ENCODE measurements at regions not wholly inside any gene's neighbourhood (a gene's known extent, or its start where the extent isn't known, plus 50 kb on each side); places are given as distances from the start of the nearest gene placed in this dataset.
"Not testable (repeated sequence)": the region's sequence is repeated elsewhere in the genome, so short reads cannot be mapped to it uniquely, and the experiment has no call there.

DNA sequence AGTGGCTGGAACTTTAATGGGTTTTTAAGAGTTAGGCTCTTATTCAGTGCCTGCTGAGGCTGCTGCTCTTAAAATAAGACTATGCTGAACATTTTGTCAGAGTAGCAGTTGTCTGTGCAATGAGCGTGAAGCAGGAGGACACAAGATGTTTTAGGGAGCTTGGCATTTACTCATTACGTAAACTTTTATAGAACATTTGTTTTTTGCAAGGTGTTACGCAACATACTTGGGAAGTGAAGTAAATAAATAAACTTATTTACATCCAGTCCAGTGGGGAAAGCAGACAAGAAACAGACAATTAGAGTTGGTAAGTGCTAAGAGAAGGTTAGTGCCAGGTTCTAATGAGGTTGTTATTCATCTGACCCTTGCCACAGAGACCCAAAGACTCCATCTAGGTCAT lies 226.0 kb downstream of the HINT1 start:
- no peak for DNase-seq

DNA sequence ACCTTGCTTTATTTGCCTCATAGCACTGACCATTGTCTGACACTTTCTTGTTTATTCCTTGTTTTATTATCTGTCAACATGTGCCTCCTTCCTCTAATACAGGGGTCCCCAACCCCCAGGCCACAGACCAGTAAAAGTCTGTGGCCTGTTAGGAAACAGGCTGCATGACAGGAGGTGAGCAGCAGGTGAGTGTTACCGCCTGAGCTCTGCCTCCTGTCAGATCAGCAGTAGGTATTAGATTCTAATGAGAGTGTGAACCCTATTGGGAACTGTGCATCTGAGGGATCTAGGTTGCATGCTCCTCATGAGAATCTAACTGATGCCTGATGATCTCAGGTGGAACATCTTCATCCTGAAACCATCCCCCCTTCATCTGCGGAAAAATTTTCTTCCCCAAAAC lies 228.0 kb downstream of the HINT1 start:
- DNase-seq = no peak

DNA sequence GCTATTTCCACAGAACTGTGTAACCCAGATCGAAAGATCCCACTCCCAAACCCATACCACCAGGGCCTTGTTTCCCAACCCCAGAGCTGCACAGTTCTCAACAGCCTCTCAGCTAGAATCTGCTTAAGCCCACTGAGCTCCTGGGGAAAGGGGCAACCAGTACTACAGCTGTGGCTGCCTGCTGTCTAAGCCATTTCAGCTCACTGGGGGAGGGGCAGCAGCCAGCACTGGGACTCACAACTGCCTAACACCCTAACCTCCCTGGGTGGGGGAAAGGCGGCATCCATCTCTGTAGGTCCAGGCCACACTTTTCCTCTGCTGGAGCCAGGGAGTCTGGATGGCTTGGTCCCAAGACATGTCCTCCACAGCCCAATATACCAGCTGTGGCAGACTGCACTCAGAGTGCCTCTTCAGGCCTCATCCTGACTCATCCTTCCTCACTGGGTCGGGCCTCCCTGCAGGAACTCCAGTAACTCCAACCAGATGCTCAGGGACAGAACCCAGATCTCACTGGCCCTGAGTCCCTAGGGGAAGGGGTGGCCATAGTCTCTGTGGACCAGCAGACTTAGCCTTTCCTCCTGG lies 241.4 kb downstream of the HINT1 start:
- DNase-seq = no peak

DNA sequence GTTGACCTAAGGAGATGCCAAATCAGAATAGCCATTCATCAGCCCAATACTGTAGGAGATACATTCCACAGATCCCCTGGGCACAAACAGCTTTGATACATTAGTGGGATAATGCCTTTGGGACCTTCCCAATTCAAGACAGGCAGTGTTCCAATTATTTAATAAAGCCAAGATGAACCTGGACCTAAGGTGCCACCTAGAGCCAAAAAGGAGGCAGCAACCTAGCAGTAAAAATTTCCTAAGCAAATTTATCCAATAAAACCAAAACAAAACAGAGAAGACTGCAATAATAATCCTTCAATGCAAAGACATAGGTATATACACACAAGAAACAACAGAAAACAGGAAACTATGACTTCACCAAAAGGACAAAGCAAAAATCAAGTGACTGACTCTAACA lies 253.0 kb downstream of the HINT1 start:
- peak; percentile 5 for DNase-seq

DNA sequence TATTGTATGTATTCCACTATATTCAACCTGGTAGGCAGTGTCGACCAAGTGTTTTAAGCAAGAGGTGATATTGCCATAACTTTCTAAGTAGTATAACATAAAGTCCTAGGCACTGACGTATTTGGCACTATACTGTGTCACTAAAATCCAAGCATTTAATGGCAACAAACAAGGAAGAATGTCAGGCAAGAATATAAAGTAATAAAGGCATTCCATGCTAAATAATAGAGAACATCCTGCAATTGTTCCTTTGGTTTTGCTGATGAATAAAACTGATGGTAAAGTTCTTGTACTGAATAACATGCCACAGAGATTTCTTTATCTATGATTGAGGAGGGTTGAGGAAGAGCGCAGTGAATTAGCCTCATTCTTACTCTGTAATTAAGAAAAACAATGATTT lies 256.9 kb downstream of the HINT1 start:
- DNase-seq = no peak

DNA sequence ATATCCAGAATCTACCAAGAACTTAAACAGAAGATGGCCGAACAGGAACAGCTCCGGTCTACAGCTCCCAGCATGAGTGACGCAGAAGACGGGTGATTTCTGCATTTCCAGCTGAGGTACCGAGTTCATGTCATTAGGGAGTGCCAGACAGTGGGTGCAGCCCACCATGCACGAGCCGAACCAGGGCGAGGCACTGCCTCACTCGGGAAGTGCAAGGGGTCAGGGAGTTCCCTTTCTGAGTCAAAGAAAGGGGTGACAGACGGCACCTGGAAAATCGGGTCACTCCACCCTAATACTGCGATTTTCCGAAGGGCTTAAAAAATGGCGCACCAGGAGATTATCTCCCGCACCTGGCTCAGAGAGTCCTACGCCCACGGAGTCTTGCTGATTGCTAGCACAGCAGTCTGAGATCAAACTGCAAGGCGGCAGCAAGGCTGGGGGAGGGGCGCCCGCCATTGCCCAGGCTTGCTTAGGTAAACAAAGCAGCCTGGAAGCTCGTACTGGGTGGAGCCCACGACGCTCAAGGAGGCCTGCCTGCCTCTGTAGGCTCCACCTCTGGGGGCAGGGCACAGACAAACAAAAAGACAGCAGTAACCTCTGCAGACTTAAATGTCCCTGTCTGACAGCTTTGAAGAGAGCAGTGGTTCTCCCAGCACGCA lies 267.4 kb downstream of the HINT1 start:
- DNase-seq = peak; percentile 84

DNA sequence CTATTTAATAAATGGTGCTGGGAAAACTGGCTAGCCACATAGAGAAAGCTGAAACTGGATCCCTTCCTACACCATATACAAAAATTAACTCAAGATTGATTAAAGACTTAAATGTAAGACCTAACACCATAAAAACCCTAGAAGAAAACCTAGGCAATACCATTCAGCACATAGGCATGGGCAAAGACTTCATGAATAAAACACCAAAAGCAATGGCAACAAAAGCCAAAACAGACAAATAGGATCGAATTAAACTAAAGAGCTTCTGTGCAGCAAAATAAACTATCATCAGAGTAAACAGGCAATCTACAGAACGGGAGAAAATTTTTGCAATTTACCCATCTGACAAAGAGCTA lies 267.9 kb downstream of the HINT1 start:
- not testable (repeated sequence) for DNase-seq

DNA sequence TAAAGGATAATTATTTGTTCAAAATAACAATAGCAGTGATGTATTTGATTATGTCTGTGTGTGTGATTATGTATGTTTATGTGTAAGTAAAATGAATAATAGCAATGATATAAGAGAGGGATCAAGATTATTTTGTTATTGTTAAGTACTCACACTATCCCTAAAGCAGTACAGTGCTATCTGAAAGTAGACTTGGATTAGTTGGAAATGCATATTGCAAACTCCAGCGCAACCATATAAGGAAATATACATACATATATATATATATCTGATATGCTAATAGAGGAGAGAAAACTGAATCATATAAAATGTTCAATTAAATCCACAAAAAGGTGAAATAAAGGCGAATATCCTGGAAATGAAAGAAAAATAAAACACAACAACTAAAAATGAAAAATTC lies 268.4 kb downstream of the HINT1 start:
- DNase-seq = no peak

DNA sequence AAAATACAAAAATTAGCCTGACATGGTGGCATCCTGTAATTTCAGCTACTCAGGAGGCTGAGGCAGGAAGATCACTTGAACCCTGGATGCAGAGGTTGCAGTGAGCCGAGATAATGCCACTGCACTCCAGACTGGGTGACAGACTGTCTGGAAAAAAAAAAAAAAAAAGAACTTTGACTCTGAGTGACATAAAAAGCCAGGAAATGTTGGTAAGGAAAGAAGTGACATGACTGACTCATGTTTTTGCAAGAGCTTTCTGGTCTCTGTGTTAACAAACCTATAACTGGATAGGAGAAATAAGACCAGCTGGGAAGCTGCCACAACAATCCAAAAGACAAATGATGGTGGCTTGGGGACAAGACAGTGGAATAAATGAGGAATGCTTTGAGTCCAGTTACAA lies 272.1 kb downstream of the HINT1 start:
- no peak for DNase-seq

DNA sequence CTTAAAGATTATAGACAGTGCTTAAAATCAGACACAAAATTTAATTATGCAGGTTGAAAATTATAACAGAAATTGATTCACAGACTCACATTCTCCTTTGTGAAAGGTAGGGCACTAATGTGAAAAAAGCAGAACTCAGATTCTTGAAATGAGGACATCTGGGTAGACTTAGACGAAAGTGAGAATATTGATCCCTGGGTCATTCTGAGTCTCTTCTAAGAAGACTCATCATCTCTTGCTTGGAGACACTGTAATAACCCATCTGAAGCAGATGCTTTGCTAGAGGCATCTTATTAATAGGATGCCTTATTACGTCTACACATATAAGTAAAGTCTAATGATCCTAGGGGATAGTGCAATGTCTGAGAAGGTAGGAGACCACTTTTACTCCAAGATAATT lies 274.4 kb downstream of the HINT1 start:
- DNase-seq = no peak

DNA sequence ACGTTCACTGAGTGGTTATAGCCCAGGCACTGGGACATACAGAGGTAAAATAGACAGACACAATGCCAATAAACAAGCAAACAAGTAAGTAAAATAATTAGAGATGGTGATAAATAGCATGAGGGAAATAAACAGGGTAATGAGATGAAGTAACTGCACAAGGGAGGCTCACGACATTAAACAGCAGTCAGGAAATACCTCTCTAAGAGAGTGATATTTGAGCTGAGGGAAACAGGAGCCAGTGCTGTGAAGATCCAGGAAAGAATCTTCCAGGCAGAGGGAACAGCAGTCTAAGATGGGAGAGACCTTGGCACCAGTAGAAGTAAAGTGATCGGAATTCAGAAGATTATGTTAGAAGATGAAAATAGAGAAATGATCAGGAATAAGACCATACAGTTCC lies 279.4 kb downstream of the HINT1 start:
- DNase-seq = no peak

DNA sequence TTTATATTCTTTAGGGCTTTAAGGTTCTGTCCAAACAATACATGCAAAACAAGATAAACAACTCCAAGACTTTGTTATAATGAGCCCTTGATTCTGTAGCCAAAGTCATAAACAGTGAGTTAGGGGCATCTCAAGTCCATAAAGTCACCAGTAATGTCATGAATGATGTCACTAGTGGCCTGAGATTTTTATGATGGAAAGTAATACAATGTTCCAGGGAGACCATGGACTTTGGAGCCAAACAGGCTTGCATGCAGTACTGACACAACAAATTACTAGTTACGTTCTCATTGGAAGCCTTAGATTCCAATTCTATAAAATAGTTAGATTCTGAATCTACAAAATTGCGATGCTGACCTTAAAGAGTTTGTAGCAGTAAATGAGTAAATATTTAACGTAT lies 280.0 kb downstream of the HINT1 start:
- DNase-seq = no peak

DNA sequence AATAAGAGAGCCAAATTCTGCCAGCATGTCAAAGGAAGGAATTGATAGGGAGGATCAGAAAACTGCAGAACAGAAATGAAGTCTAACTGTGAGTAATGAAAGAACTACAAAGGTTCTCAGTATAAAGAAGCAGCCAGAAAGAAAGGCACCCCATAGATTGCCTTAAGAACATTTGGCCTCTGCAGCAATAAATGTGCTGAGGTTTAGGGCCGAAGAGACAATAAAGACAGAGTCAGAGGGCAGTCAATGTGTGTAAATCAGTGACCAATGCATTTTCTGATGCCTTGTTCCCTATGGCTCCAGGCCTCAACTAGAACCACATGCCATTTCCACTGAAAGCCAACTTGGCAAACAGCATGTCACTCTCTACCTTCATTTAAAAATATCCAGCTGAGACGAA lies 281.0 kb downstream of the HINT1 start:
- no peak for DNase-seq

DNA sequence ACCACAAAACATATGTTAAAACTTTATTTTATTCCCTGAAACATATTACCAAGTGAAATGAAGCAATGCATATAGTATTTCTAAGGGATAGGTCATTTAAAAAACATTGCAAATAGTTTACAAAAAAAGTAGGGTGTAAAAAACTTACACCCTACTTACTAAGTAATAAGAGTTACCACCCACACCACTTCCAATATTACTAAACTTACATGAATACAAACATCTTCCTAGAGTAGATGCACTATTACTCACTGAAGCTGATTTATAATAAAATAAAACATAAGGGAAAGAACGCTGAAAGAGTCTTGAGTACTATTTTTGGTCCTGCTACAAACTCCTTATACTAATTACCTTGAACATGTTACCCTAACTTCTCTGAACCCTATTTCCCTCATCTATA lies 289.4 kb downstream of the HINT1 start:
- DNase-seq = no peak

DNA sequence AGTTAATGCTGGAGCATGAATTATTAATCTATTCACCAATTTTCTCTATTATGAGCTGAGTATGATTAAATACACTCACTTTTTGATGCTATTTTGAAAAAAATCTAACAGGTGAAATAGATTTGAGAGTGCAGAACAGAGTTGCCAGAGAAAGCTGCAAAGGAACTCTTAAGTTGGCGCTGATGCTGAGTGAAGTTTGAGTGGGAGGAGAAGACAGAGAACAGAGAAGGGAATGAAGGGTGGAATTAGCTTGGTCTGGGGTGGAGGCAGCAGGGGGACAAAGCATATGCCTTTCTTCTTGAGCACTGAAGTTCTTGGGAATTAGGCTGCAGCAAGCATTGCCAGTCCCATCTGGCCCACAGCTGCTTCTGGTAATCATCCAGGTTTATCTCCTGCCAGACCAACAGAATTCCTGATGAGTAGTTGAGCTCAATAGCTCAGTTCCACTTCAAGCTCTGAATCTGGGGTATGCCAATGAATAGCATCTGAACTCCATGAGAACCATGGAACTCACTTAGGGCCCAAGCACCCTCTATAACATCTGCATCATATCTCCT lies 290.1 kb downstream of the HINT1 start:
- no peak for DNase-seq

DNA sequence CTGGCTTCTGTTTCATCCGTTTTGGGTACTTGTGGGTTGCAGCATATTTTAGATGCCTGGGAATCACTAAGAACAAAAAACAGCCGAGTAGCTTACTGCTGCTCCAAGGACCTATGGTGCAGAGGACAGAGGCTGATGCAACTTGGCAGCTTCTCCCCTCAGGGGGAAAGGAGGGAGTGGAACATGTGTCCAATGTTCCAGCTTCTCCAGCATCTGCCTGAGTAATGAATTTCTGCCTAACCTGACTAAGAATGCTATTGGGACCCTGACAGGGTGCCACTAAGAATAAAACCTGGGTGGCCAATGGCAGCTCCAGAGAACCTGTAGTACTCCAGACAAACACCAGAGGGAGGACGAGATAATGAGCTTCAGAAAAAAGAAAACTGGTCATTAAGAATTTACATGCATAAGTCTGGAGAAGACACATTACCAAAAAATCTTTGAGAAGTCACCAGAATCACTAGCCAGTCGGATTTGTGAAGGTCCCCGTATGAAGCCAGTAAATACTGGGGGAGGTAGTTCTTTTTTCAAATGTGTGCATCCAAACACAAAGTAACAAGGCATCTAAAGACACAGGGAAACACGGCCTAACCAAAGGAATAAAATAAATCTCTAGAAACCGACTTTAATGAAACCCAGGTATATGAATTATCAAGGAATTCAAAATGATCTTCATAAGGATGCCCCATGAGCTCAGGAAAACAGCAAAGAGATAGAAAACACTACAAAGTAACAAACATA lies 293.5 kb downstream of the HINT1 start:
- DNase-seq = peak; percentile 50

DNA sequence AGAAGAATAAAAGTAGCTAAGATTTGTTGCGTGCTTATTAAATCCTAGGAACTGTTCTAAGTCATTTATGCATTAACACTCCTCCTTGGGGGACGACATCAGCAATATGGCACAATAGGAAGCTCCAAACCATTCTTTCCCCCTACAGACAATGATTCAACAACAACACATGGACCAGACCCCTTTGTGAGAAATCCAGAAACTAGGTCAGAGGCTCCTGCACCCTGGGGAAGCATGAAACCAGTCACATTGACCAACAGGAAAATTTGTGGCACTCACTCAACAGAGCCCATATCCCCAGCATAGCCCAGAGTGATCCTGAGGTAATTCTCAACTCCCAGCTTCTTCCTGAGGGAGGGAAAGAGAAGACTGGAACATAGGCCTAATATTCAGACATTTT lies 294.4 kb downstream of the HINT1 start:
- DNase-seq = no peak

DNA sequence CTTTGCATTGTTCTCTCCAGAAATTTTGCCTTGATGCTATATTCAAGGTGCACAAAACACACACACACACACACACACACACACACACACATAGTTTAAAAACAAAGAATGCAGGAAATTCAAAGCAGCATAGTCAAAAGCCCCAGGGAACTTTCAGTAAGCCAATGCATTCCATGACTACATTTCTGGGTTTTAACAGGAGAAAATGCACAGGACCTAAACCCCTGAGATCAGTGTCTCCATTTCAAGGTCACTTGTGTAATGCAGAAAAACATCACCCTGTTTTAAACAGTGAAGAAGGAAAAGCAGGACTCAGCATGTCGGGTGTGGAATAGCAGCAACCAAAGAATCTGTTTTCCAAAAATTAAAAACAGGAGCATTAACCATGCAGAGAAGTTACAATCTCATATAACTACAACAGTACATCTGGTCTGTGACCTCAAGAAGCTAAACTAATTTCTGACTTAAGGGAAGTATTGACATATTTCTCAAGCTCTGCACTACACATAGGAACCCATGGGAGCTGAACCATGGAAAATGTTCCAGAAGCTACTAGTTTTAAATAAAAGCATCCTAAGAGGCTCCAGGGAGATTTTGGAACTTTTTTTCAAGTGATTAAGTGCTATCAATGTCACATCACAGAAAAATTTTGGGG lies 296.7 kb downstream of the HINT1 start:
- no peak for DNase-seq

DNA sequence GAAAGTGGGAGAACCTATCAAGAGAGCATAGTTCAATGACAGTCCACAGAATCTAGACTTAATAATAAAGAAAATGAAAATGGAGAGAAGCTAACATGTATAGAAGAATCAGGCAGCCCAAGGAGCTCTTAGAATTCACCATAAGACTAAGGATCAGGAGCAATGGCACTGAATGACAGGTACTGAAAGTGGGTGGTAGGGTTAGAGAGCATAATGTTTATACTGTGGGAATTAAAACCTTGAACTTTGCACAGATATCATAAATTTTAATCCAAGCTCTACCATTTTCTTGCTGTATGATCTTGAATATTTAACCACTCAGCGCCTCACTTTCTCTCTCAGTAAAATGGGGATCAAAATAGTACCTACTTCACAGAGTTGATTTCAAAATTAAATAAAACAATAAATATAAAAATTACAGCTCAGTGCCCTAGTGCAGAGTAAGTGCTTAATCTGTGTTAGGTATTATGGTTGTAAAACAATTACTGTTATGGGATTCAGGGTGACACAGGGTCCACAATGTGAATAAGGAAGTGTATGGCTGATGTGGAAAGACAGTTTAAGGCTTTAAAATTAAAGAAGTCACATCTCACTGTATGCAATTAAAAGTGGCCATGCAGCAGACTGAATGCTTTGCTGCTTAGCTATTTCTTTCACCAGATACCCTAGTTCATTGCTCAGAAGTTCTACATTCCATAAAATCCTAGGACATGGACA lies 319.8 kb downstream of the HINT1 start:
- no peak for DNase-seq

DNA sequence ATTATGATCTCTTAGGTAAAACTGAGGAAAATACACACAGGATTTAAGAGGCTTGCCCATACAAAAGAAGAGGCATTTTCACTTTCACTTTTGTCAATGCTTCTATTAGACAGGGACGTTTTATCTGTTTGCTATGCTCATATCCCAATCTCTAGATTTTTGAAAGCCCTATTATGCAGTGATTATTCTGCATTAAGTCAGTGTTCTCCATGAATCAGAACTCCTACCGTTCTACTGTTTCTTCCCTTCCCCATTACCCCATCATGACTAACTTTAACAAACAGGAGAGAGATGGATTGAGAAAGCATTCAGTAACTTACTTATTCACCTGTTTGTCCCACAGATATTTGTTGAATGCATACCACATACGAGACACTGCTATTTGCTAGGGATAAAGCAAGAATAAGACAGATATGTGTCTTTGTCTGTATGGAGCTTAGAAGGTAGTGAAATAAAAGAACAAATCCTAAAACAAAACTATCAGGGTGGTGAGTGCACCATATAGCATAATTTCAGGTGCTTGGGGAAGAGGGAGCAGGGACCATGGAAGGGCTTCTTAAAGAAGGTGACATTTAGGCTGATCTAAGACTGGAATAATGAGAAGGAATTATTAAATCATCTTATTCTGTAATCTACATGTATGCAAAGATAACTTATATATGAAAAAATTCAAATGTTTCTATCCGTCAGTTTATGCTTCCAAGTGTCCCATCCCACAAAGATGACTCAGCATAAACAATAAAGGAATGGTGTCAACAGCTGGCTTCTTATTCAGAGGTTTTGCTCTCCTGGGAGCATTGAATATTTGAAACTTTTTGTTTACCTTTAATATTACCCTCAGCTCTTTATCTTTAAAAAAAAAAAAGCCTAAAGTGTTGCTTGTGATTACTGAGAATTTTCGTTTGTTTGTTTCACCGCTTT lies 328.1 kb downstream of the HINT1 start:
- DNase-seq = peak; percentile 23

DNA sequence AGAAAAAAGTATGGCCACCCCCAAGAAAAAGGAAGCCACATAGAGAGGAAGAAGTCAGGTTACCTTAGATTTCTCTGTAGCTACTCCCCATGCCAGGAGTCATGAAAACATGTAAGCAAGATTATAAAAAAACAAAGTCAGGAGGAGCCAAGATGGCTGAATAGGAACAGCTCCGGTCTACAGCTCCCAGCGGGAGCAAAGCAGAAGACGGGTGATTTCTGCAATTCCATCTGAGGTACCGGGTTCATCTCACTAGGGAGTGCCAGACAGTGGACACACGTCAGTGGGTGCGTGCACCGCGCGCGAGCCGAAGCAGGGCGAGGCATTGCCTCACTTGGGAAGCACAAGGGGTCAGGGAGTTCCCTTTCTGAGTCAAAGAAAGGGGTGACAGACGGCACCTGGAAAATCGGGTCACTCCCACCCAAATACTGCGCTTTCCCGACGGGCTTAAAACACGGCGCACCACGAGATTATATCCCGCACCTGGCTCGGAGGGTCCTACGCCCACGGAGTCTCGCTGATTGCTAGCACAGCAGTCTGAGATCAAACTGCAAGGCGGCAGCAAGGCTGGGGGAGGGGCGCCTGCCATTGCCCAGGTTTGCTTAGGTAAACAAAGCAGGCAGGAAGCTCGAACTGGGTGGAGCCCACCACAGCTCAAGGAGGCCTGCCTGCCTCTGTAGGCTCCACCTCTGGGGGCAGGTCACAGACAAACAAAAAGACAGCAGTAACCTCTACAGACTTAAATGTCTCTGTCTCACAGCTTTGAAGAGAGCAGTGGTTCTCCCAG lies 347.3 kb downstream of the HINT1 start:
- DNase-seq = peak; percentile 25

Measured in RPMI8226 (cell line).